GM18508 (cell line): ENCODE measurements at regions not wholly inside any gene's neighbourhood (a gene's known extent, or its start where the extent isn't known, plus 50 kb on each side); places are given as distances from the start of the nearest gene placed in this dataset.
"Not testable (repeated sequence)": the region's sequence is repeated elsewhere in the genome, so short reads cannot be mapped to it uniquely, and the experiment has no call there.

Source experiments
- ATAC-seq: cut with Tn5 transposase; IDR thresholded peaks from one replicate; pipeline ENCODE4 v1.9.1; 2021; ENCODE audit warnings: moderate number of reproducible peaks; ENCODE audit not compliant: insufficient read depth, unreplicated experiment

DNA sequence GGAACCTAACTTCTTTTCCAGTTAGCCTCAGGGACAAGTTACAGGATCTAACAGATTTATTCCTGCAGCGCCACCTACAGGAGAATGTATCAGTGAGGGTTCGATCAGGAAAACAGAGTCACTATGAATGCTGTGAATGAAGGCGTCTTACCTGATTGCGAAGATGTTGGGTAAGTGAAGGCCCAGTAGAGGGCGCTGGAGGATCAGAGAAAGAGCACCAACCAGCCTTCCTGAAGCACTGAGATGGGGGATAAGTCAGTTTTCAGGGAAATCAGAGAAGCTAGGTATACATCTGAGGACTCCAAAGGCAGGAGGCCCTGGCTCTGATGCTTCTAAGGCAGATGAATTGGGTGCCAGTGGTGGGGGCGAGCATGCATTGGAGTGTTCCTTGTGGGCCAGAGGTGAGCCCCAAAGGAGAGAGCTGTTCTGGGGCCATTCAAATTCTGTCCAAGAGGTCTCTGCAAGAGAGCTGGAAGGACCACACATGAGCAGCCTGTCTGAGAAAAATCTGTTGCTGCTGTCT lies 169.9 kb upstream of the AADAT start:
- ATAC-seq: peak; percentile 99

DNA sequence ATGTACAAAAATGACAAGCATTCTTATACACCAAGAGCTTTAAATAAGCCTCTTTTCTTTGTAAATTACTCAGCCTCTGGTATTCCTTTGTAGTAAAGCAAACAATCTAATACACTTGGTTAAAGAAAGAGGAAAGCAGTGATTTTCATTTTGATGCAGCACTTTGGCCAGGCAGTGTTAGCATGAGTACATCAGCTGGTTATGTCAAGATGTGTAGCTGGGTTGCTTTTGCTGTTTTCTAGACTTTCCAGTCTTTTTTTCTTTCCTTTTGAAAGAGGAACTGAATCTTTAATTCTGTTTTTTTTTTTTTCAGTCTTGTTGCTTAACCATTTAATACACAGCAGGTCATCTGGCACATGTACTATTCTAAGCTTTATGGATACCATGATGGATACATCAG lies 167.1 kb upstream of the AADAT start:
- no peak for ATAC-seq

DNA sequence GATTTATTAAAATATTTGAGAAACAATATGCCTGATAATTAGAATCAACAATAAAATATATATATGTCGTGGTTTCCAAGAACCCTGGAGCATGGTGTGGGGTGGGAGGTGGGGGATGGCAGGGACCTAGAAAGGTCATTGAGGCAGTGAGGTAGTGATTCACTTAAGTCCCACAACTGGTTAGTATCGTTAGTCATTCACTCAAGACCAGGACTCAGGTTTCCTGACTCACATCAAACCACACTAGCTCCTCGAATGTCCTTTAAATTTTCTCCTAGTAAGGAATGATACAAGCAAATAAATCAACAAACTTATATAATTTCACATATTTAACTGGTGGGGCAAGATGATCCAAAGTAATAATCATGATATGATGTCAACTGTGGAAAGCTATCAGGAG lies 158.8 kb upstream of the AADAT start:
- no peak for ATAC-seq

DNA sequence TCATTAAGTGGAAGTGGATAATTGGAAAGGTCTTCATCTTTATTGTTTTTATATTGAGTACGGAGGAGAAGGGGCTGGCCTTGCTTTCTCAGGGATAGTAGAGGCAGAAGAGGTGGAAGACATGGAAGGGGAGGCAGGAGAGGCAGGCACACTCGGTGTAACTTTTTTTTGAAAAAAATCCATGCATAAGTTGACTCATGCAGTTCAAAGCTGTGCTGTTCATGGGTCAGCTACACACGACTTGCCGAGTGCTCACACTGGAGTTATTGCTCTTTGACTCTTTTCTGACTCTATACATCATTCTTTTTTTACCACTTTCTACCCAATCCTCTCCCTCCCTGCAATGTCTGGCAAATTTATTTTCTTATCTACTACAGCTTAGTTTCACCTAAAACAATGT lies 158.3 kb upstream of the AADAT start:
- no peak for ATAC-seq

- no peak for ATAC-seq
Measured at GRCh38 chr4:170247596-170247995, 157.8 kb upstream of the AADAT start.

DNA sequence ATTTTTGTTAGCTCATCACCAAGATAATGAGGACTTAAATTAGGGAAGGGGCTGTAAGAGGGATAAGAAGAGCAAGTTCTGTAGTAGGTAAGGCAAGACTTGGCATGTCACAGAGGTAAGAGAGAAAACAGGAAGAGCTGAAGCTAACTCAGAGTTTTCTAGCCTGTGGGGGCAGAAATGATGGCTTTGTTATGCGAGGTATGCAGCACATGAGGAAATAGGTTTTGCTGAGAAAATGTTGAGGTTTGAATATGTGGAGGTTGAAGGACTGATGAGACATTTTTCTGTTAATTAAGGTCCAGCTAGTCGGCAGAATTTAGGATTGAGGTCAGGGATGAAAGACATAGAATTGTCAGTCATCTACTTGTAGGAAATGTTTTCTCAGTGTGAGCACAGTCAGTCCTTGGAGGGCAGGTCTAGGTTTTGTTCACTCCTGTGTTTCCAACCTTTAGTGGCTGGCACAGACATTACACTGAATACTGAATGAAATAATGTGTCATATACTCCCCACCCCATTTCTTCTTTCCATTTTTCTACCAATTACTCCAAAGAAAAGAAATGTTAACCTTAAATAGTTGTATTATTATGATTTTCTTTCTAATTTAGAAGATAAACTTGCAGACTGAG lies 154.0 kb upstream of the AADAT start:
- no peak for ATAC-seq

- no peak for ATAC-seq
Measured at GRCh38 chr4:170242471-170242870, 152.7 kb upstream of the AADAT start.

GRCh38 chr4:170234800-170235199 lies 145.0 kb upstream of the AADAT start:
- no peak for ATAC-seq

GRCh38 chr4:170231377-170231776 lies 141.6 kb upstream of the AADAT start:
- no peak for ATAC-seq

DNA sequence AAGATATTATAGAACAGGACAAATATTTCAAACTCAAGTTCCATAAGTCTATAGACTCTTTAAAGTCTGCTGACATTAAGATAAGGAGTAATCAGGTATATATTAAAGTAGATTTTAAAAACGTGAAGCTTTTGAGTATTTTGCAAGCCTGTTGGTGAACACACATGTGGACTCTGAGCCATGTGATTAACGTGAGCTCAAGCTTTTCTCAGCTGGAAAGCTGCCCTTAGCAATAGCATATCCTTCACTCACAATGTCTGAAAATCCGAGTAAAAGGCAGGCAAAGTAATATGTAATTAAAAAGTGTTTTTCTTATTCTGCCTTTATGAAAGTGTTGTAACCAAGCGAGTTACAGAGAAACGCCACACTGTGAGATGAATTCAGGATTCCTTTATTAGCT lies 140.5 kb upstream of the AADAT start:
- no peak for ATAC-seq

DNA sequence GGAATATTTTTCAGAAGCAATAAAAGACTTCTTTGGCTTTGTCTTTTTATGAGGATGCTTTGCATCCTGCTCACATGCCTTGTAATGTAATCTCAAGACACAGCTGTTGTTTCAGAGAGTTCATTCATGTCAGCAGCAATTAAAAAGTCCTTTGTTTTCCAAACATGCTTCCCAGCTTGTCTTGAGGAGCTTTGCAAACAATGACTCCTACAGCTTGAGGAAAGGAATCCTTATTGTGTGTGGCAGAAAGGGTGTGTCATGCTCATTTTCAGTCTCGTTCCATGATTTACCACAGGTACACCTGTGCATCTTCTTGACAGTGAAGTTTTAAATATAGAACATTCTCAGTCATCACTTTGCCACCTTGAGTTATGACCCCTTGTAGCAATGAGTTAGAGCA lies 139.2 kb upstream of the AADAT start:
- no peak for ATAC-seq

- ATAC-seq: no peak
Measured at GRCh38 chr4:170227928-170228327, 138.2 kb upstream of the AADAT start.

GRCh38 chr4:170226288-170226687 lies 136.5 kb upstream of the AADAT start:
- ATAC-seq: no peak

- no peak for ATAC-seq
Measured at GRCh38 chr4:170214731-170215130, 125.0 kb upstream of the AADAT start.

- ATAC-seq: no peak
Measured at GRCh38 chr4:170214101-170214500, 124.3 kb upstream of the AADAT start.

DNA sequence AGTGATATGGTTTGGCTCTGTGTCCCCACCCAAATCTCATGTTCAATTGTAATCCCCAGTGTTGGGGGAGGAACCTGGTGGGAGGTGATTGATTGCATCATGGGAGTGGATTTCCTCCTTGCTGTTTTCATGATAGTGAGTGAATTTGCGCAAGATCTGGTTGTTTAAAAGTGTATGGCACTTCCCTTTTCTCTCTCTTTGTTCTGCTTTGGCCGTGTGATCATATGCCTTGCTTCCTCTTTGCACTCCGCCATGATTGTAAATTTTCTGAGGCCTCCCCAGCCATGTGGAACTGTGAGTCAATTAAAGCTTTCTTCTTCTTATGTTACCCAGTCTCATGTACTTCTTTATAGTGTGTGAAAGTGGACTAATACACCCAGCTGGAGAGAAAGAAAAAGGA lies 113.0 kb upstream of the AADAT start:
- ATAC-seq: no peak

- ATAC-seq: no peak
Measured at GRCh38 chr4:170198747-170199146, 109.0 kb upstream of the AADAT start.

GRCh38 chr4:170194794-170195193 lies 105.0 kb upstream of the AADAT start:
- not testable (repeated sequence) for ATAC-seq

- ATAC-seq: no peak
Measured at GRCh38 chr4:170193496-170193895, 103.7 kb upstream of the AADAT start.

DNA sequence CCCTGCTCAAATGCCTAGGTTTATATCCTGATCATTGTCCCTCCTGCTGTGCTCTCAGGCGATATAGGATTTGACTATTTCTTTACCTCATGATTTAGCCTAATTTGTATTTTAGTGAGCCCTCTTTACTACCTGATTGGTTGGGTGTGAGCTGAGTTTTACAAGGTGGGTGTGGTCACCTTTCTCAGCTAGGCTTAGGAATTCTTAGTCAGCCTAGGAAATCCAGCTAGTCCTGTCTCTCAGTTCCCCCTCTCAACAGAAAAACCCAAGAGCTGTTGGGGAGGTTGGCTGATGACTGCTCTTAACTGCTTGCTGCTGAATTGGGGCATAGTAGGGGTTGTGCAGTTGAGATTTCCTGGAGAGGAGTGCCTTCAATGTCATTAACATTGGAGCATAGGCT lies 100.5 kb upstream of the AADAT start:
- ATAC-seq: no peak

DNA sequence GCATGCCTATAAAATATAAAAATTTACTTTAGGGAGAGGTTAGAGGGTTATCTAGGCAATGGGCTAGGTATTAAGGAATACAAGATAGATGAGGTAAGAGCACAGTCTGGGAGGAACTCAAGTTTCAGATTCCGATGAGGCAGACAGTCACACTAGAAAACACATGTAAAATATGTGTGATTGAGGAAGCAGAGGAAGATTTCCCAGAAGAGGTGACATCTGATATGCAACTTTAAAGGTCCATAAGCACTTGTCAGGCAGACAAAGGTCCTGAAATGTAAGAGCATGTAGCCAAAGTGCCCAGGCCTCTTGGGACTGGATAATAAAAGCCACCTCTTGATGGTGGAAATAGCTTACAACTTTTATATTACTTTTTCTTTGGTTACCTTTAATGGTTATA lies 81.1 kb upstream of the AADAT start:
- ATAC-seq: no peak

DNA sequence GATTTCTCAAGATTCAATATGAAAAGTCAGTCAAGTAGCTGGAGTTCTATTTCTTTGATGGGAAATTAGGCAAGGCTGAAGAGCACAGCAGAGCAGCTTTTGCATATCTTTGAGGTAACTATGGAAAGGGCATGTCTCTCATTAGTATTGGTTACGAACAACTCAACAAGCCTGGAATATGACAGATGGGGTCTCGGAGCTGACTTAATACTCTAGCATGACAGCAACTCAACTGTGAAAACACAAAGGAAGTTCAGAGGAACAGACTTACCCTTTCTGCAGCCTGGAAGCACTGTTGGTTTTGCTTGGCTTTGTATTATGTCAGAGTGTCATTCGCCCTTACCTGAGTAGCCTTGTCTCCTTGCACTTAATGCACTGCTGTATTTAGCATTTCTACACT lies 79.9 kb upstream of the AADAT start:
- ATAC-seq: no peak

DNA sequence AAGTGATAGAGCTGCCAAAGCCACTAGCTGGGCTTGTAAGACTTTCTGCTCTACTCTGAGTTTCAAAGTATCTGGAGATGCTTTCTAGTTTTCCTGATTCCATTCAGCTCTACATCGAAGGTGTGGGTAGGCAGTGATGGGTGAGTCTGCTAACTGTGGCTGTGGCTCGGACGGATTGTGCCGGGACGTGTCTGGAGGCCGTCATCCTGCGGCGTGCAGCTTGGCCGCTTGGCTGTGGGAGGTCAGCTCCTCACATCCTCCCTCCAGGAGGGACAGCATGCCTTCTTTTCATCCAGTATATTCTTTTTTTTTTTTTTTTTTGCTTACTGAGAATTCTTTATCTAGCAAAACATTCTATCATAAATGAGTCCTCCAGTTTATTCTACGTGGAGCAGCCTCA lies 77.9 kb upstream of the AADAT start:
- ATAC-seq: no peak
